NCI-H1417 treated with DMSO at 0.1 percent for 48 hours (cell line): ENCODE measurements at regions not wholly inside any gene's neighbourhood (a gene's known extent, or its start where the extent isn't known, plus 50 kb on each side); places are given as distances from the start of the nearest gene placed in this dataset.
A peak's percentile ranks its signal among the peaks of the same experiment; 100 is the strongest.

Experiments
- DNase-seq: peaks from one replicate; lab custom pipeline; 2025; lab: John Stamatoyannopoulos, UW

- no peak for DNase-seq
Observed at GRCh38 chr10:78566284-78567111, 502.3 kb upstream of the ZMIZ1 start.

GRCh38 chr10:78567680-78568455, 500.9 kb upstream of the ZMIZ1 start:
- DNase-seq: no peak

- DNase-seq: no peak
Observed at GRCh38 chr10:78568620-78569019, 500.1 kb upstream of the ZMIZ1 start.

- DNase-seq: no peak
Observed at GRCh38 chr10:78570633-78571235, 498.0 kb upstream of the ZMIZ1 start.

GRCh38 chr10:78571286-78571685, 497.5 kb upstream of the ZMIZ1 start:
- no peak for DNase-seq

- DNase-seq: no peak
Observed at GRCh38 chr10:78571891-78572290, 496.9 kb upstream of the ZMIZ1 start.

GRCh38 chr10:78572565-78572964, 496.2 kb upstream of the ZMIZ1 start:
- DNase-seq: no peak

GRCh38 chr10:78574547-78574946, 494.2 kb upstream of the ZMIZ1 start:
- DNase-seq: no peak

- DNase-seq: no peak
Observed at GRCh38 chr10:78575400-78575799, 493.4 kb upstream of the ZMIZ1 start.

GRCh38 chr10:78576276-78576675, 492.5 kb upstream of the ZMIZ1 start:
- no peak for DNase-seq

GRCh38 chr10:78577712-78578111, 491.1 kb upstream of the ZMIZ1 start:
- DNase-seq: no peak

- no peak for DNase-seq
Observed at GRCh38 chr10:78578929-78579328, 489.8 kb upstream of the ZMIZ1 start.

GRCh38 chr10:78579576-78579975, 489.2 kb upstream of the ZMIZ1 start:
- DNase-seq: no peak

GRCh38 chr10:78579995-78580394, 488.8 kb upstream of the ZMIZ1 start:
- peak; percentile 0 for DNase-seq

- DNase-seq: no peak
Observed at GRCh38 chr10:78581133-78581694, 487.6 kb upstream of the ZMIZ1 start.

- no peak for DNase-seq
Observed at GRCh38 chr10:78582540-78582939, 486.2 kb upstream of the ZMIZ1 start.

GRCh38 chr10:78584266-78584665, 484.5 kb upstream of the ZMIZ1 start:
- no peak for DNase-seq

- DNase-seq: no peak
Observed at GRCh38 chr10:78584681-78585080, 484.1 kb upstream of the ZMIZ1 start.

- no peak for DNase-seq
Observed at GRCh38 chr10:78585952-78586351, 482.8 kb upstream of the ZMIZ1 start.

GRCh38 chr10:78588194-78588811, 480.5 kb upstream of the ZMIZ1 start:
- no peak for DNase-seq

GRCh38 chr10:78589687-78590086, 479.1 kb upstream of the ZMIZ1 start:
- DNase-seq: no peak

GRCh38 chr10:78591066-78591465, 477.7 kb upstream of the ZMIZ1 start:
- no peak for DNase-seq
